ENCODE measurements at regions not wholly inside any gene's neighbourhood (a gene's known extent, or its start where the extent isn't known, plus 50 kb on each side); places are given as distances from the start of the nearest gene placed in this dataset.
A peak's percentile ranks its signal among the peaks of the same experiment; 100 is the strongest.
"Not testable (repeated sequence)": the region's sequence is repeated elsewhere in the genome, so short reads cannot be mapped to it uniquely, and the experiment has no call there.

DNA sequence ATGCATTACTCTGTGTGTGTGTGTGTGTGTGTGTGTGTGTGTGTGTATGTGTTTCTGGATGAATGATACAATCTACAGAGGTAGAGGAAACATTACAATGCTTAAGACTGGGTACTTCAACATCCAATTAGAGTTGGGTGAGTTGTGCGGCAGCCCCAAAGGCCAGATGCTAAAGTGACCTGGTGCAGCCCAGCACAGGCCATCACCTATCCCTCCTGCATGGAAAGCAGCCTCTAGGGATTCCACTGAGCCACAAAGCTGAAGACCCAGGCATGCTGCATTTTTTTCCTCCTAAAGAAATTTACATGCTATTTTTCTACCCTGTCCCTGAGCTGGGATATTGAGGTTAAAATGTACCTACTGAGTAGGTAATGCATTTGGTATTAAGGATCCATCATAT, 79.1 kb upstream of the ETAA1 start:
- no peak for DNase-seq

DNA sequence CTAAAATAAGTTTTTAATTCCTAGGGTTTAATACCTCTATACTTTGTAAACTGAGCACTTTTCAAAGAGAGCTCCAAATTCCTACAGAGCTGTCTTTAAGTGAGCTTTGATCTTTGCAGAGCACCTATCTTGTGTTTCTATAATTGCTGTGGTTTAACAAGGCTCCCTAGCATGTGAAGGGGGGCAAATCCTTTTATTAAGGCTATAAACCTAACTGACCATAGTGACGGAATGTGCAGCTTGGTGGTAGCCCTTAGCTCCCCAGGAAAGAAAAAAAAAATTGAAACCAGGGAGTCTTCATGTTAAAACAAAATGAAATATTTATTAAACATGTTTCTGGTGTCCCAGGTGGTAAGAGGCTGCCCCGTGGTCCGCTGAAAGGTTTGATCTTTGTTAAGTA, 78.6 kb upstream of the ETAA1 start:
- DNase-seq = no peak

DNA sequence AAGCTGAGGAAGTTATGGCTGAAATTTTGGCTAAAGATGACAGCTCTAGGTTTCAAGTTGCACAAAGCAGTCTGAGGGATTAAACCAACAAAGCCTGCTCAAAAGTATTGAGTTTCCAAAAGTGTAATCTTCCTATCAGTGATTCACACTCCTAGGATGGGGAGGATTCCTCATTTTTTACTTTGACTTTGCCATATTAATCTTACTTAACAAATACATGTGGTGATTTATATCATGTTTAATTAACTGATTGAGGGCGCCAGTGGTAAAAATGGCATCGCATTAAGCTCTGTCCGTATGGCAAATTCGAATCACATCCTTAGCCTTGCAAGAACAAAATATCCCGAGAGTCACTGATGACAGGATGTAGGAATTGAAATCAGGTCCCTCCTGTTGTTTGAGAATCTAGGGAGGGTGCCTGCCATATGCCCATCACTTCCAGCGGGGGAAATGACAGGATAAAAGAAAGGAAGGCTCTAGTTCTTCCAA, 78.1 kb upstream of the ETAA1 start:
- DNase-seq = no peak

DNA sequence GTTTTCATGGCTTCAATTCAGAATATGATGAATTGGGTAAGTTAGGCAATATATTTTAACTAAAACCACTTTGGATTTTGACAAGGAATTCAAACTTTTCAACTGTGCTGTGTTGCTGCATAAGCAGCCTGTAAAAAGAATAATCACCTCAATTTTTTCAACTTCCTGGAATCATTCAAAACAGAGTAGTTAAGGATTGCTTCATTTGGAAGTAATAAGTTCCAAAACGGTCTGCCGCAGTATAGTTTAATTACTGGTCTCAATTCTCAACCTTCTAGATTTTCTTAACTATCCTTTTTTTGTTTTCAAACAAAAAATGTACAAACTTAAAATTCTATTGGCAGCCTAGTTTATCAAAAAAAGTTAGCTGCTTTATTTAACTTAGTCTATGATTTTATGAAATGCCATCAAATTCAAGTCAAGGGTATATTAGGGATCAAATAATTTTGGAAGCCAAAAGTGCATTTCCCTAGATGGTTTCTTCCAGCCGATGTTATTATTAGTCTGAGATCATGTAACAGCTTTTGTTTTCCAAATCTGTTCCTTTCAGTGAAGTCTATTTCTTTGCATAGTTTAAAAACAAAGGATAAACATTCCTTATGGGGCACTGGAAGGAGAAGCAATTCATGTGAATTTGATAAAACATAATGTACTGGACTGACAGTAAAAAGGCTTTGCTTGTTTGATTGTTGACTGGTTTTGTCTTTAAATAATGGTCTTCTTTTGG, 76.1 kb upstream of the ETAA1 start:
- no peak for DNase-seq

- DNase-seq = no peak
These were observed 75.6 kb upstream of the ETAA1 start for GRCh38 chr2:67321588-67321903.

DNA sequence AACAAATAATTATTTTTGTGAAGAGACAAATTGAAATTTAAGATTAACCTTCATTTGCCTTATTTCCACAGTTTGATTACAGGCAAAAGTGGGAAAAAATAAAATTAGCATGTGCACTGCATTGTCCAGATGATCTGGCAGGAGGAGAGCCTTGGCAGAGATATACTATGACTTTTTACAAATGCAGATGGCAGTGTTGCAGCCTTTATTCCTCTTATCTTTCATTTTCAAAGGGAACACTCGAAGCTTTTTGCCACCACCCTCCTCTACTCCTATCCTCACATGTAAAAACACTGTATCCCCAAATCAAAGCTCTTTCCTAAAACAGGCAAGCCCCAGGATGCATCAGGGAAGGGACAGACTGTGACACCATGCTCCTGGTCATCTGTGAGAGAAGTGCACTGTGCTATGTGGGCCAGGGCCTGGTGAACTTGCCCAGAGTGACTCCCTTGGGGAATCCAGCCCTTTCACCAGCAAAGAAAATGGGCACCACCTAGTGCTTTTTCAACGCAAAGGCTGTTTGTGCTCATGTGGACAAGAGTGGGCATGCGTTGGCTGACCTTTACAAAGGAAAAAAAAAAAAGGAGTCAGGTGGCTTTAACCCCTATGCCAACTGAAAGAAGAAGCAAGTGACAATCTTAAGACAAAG, 74.7 kb upstream of the ETAA1 start:
- DNase-seq = peak; percentile 83

GRCh38 chr2:67323209-67323991, 73.7 kb upstream of the ETAA1 start:
- DNase-seq = no peak

GRCh38 chr2:67329513-67329912, 67.6 kb upstream of the ETAA1 start:
- no peak for DNase-seq

GRCh38 chr2:67329951-67330350, 67.2 kb upstream of the ETAA1 start:
- DNase-seq = no peak

DNA sequence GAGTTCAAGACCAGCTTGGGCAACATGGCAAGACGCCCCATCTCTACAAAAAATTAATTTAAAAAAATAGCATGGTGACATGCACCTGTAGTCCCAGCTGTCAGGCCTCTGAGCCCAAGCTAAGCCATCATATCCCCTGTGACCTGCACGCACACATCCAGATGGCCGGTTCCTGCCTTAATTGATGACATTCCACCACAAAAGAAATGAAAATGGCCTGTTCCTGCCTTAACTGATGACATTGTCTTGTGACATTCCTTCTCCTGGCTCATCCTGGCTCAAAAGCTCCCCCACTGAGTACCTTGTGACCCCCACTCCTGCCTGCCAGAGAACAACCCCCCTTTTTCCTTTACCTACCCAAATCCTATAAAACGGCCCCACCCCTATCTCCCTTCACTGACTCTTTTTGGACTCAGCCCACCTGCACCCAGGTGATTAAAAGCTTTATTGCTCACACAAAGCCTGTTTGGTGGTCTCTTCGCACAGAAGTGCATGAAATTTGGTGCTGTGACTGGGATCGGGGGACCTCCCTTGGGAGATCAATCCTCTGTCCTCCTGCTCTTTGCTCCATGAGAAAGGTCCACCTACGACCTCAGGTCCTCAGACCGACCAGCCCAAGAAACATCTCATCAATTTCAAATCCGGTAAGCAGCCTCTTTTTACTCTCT, 65.6 kb upstream of the ETAA1 start:
- not testable (repeated sequence) for DNase-seq

GRCh38 chr2:67337903-67338302, 59.2 kb upstream of the ETAA1 start:
- DNase-seq = no peak

DNA sequence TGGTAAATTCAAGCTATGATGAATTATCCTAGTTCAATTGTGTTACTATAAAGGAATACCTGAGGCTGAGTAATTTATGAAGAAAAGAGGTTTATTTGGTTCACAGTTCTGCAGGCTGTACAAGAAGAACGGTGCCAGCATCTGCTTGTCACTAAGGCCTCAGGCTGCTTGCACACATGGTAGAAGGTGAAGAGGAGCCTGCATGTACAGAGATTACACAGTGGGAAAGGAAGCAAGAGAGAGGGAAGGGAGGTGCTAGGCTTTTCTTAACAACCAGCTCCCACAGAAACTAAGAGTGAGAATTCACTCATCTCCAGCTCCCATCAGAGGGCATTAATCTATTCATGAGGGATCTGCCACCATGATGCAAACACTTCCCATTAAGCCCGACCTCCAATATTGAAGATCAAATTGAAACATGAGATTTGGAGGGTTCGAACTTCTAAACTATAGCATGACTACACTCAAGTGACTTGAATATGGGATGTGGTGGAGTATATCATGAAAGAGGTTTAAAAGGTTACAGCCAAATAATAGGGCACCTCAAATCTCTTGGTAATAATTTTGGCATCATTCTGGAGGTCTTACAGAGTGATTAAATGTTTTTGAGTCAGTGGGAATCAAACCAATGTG, 58.4 kb upstream of the ETAA1 start:
- DNase-seq = no peak

DNA sequence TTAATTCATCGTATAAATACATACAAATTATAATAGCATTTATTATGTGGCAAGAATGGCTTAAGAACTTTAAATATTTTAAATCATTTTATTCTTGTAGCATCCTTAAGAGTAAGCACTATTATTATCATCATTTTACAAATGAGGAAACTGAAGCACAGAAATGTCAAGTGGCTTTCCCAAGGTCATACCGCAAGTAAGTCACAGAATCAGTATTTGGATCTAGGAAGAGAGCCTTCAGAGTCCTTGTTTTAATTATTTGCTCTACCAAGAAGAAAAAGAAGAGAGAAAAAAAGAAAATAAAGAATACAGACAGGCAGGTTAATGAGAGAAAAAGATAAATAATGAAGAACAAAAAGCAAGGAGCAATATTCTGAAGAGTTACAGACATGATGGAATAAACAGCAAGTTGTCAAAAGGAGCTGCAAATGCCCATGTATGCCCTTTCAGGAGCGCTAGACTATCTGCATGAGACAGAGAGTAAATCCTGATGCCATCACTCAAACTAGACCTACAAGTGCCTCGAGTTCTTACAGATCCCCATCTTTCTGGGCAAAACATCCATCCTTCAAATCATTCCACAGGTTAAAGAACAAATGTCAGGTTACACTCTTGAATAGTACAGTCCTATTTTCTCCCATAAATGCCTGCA, 57.8 kb upstream of the ETAA1 start:
- DNase-seq = no peak

GRCh38 chr2:67340133-67341011, 56.8 kb upstream of the ETAA1 start:
- DNase-seq = no peak

DNA sequence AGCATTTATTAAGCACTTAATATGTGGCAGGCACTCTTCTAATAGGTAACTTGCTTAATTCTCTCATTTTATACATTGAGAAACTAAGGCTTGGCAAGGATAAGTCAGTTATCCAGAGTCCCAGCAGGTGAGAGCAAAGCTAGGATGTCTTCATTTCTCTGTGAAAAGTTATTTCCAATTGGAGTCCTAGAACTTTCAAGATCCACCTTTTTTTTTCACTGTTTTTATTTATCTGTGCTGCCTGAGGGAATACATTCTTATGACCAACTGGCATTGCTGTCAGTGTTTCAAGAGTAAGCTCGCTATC, 56.2 kb upstream of the ETAA1 start:
- DNase-seq = no peak

DNA sequence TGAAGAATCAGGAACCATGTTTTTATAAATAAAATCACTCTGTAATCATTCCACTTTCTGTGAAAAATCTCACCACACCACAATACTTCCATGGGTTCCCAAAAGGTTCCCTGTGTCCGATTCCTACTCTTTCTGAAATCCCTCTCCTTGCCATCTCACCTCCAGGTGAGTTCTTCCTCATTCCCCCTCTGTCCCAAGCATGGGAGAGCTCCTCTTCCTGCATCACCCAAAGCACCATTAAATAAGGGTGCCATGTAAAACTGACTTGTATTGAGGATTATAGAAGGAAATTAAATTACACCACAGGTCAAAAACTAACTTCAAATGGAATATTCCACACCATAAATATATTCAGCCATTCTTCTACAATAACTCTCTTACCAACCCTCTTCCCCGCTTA, 55.8 kb upstream of the ETAA1 start:
- no peak for DNase-seq

DNA sequence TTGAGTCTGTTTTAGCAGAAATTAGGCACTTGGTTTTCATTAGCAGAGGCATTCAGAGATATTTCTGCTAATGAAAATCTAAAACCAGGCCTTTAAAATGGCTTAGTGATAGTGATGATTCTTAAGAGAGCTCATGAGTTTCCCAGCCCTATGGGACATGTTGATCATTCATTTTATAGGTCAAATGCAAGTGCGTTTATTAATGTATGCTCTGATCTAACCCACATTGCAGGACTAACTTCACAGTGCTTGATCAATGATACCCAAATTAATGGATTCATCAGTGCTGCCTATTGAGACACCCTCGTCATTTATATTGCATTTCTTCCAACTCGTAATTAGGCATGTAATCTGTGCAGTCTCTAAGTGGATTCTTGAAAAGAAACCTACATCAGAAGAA, 54.7 kb upstream of the ETAA1 start:
- DNase-seq = no peak

DNA sequence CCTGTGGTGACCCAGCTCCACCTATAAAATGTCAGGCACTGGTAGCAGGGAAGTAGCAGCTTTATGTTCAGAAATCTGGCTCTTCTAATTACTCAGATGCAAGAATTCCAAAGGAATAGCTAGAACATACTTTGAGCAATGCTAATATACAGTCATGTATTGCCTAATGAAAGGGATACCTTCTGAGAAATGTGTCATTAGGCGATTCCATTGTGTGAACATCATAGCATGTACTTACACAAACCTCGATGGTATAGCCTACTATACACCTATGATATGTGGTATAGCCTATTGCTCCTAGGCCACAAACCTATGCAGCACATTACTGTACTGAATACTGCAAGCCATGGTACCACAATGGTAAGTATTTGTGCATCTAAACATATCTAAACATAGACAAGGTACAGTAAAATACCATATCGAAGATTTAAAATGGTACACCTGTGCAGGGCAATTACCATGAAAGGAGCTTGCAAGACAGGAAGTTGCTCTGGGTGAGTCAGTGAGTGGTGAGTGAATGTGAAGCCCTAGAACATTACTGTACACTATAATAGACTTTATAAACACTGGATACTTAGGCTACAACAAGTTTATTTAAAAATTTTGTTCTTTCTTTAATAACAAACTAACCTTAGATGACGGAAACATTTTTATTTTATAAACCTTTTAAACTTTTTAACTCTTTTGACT, 50.3 kb upstream of the ETAA1 start:
- no peak for DNase-seq

Data from DMS153 (cell line).